GM18502 (cell line): ENCODE measurements at regions not wholly inside any gene's neighbourhood (a gene's known extent, or its start where the extent isn't known, plus 50 kb on each side); places are given as distances from the start of the nearest gene placed in this dataset.

Experiments
- ATAC-seq: cut with Tn5 transposase; IDR thresholded peaks from one replicate; pipeline ENCODE4 v1.9.1; 2021; ENCODE audit warnings: mild to moderate bottlenecking; ENCODE audit not compliant: unreplicated experiment, poor library complexity

DNA sequence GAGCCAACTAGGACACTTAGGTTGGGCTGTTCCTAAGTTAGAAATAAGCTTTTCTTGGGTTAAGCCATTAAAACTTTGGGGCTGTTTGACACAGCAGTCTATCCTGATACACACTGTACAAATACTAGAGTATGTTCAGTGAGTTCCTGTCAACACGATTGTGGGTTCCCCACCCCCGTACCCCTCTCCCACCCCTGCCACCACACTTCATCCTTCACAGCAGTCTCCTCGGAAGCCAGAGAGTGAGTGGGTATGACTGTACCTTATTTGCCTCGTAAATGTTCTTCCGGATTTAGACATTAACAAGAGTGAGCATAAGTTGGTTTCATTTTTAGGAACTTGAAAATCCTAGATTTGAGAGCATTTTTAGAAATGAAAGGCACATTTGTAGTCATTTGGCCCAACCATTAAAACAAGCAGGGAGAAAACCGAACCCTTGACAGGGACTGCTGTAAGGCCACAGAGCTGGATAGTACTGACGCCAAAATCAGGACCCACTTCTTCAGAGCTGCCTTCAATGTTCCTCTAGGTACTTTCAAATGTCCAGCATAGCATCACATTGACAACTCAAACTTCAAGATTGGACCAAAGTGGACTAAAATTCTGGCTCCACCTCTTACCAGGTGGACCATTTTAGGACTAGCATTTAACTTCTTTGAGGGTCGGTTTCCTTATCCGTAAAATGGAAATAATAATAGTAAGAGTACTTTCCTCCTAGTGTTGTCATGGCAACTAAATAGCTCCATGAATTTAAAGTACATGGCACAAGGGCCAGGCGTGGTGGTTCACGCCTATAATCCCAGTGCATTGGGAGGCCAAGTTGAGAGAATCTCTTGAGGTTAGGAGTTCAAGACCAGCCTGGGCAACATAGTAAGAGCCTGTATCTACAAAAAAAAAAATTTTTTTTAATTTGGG, 166.3 kb upstream of the SERTAD2 start:
- ATAC-seq = peak; percentile 93

DNA sequence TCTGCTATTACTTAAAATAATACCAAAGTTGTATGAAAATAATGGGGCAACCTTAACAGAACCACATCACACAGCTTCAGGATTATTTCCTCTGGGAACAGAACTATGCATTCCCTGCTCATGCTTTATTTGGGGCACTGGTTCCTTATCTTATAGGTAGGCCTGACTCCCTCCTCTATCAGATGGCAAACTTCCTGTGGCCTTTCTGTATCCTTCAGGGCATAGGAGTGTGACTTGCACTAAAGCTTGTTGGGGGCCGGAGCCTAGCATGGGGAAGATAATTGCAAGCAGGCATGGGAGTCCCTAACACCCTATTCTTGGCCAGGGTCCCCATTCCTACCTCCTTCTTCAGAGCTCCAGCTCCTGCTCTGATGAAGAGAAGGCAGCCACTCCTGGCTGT, 167.2 kb upstream of the SERTAD2 start:
- no peak for ATAC-seq

DNA sequence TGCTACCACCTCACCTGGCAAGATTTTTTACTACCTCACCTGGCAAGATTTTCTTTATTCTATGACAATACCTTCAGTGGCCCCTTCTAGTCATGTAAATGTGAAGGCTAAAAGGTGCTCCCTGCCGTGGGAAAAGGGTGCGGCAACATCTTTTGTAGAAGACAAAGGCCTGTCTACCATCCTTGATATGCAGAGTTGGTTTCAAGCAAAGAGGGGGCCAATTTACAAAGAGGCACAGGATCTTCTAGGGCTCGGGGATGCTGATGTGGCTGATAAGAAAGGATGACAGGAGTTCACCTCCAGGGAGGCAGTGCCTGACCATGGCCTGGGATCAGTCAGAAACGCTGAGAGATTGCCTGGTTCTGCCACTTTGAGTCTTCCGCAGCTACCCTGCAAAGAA, 165.4 kb upstream of the SLC1A4 start:
- ATAC-seq = no peak

DNA sequence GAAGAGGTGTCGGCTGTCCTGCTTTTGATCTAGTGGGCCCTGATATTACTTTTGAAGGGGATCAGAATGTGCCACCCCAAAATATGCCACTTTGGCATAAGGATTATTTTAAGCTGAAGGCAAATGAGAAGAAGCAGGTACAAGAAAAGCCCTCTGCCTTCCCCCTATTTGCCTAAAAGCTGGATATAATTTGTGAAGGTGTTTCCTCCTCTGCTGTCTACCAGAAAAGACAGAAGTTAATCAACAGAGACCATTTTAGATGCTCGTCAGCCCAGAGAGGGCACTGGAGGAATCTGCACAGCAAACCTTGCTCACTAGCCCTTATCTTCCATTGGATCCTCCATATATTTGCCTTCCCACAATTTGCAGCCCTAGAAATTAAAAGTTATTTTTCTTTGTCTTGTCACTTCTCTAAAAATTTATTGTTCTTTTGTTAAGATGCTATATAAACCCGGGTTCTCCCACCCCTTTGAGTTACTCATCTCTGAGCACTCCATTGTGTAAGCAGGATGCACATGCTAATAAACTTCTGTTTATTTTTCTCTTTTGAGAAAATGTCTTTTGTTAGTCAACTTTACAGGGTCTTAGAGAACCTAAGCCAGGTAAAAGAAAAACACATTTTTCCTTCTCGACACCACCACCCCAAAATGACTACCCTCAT, 163.2 kb upstream of the SLC1A4 start:
- ATAC-seq = no peak

DNA sequence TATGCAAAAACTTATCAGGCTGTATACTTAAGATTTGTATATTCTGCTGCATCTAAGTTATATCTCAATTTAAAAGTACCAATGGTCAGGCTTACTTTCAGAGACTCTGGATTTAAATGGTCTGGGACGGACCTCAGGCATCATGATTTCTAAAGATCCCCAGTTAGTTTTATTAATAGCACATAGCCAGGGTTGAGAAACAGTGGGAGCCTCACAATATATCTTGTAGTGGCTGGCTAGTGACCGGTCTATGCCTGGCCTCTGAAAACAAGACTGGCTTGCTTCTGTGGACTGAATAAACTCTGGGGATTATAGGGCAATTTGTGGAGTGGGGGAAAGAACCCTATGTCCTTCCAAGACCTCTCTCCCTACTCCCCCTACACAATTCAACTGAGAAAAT, 162.5 kb upstream of the SLC1A4 start:
- ATAC-seq = no peak

DNA sequence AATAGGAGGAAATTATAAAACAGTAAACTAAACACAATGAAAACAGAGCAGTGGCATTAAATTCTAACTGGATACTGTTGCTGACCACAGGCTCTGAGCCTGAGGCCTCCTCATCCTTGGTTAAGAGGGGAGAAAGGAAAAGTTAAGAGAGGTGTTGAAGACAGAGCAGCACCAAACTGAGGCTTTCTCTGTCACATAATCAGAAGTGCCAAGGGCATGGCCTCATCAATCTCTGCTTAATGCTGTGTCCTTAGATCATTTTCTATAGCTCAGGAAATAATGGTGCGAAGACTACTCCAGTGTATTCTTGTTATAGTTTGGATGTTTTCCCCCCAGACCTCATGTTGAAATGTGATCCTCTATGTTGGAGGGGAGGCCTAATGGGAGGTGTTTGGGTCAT, 160.9 kb upstream of the SLC1A4 start:
- ATAC-seq = no peak

DNA sequence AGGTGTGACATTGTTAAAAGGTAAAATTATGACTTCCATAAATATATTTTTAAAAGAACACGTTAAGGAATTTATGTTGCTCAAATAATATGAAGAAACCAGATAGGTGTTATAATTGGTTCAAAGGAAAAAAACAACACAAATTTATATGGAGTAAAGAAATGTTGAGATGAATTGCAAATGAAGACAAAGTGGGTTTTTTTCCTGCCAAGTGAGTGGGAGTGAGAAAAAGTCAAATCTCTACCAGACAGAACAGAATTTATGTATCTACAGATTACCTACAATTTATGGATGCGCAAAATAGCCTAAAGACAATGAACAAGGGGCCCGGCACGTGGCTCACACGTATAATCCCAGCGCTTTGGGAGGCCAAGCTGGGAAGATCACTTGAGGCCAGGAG, 159.7 kb upstream of the SLC1A4 start:
- no peak for ATAC-seq

DNA sequence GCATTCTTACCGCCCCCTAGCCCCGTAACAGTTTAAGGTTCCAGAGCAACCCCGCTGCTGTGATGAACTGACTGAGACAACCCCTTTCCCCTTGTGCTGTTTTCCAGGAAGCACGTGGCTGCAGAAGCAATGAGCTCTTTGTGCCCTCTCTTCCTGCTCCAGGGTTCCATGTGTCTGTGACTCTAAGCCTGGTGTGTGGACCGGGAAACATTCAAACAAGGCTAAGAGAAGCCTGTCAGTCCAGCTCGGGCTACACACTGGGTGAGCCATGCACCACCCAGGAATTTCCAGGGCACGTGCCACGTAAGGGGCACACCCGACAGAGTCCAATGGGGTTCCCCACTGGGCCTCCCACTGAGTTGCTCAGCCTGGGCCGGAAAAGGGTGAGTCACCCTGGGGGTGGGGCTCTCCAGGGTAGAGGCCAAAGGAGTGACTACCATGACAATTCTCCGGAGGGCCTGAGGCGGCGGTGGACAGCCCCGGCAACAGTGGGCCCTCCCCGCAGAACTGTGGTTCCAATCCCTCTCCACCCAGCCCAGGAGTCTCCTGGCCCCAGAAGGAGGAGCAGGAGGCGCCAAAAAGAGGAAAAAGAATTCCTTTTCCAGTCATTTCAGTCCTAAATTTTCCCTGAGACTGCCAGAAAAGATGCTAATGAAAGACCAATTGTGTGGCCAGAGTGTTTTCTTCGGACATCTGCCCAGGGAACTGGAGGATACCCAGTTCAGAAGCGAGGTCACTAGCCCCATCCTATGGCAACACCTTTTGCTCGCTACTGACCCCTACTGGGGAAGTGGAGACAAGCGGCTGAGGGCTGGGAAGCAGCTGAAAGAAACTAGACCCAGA, 157.8 kb upstream of the SLC1A4 start:
- ATAC-seq = peak; percentile 92

DNA sequence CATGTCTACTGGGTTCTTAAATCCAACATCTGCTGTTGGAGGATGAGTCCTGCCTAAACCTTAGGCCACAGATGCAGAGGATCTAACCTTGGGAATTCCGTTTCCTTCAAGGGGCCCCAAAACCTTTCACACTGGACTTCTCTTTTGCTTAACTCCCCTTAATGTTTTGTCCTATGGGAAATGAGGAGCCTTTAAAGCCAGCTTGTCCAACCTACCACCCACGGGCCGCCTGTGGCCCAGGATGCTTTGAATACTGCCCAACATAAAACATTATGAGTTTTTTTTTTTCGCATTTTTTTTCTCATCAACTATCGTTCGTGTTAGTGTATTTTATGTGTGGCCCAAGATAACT, 157.2 kb upstream of the SLC1A4 start:
- ATAC-seq = no peak

DNA sequence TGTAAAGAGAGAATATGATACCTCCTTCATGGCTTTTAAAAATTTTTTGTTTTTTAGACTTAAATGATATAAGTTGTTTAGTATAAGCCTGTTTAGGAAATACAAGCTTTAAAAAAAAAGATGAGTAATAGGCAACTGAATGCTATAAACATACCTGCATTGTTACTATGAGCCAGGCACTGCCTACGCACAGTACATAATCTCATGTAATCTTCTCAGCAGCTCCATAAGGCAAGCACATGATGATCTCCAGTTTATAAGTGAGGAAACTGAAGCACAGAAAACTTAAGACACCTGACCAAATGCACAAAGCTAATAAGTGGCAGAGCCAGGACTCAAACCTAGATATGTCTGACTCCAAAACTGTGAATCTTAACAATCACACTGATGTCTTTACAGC, 156.3 kb upstream of the SLC1A4 start:
- no peak for ATAC-seq

DNA sequence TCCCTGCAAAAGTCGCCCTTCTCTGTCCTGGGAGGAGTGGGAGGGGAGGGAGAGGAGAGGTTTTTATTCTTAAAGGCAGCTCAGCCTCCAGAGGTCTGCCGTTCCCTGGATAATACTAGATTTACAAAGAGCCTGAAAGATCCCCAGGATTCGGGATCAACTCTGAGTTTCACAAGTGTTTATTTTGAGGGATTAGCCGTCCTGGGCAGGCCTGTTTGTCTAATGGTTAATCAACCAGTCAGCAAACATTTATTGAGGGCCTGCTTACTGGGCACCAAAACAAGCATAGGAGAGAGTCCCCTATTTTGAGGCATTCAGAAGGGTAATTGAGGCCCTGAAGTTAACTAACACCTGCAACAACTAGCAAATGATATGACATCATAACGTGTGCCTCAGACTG, 152.6 kb upstream of the SLC1A4 start:
- no peak for ATAC-seq

DNA sequence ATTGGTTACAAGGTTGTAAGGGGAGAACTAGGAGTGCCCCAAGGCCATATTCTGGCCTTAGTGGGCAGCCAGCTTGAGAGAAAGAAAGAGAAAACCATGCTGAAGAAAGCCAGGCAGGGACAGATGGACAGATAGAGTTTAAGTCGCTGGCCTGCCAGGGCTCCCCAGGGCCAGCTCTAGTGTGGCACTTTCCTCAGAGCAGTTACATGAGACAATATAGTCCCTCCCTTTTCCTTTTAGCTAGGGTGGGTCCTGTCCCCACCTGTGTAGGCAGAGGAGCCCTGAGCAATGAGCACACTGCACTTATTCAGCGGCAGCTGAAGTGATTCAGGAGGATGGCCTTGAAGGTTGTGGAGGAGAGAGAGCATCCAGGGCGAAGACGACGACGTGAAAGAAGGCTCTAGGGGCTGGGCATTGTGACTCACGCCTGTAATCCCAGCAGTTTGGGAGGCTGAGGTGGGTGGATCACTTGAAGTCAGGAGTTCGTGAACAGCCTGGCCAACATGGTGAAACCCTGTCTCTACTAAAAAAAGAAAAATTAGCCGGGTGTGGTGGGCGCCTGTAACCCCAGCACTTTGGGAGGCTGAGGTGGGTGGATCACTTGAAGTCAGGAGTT, 152.0 kb upstream of the SLC1A4 start:
- no peak for ATAC-seq

DNA sequence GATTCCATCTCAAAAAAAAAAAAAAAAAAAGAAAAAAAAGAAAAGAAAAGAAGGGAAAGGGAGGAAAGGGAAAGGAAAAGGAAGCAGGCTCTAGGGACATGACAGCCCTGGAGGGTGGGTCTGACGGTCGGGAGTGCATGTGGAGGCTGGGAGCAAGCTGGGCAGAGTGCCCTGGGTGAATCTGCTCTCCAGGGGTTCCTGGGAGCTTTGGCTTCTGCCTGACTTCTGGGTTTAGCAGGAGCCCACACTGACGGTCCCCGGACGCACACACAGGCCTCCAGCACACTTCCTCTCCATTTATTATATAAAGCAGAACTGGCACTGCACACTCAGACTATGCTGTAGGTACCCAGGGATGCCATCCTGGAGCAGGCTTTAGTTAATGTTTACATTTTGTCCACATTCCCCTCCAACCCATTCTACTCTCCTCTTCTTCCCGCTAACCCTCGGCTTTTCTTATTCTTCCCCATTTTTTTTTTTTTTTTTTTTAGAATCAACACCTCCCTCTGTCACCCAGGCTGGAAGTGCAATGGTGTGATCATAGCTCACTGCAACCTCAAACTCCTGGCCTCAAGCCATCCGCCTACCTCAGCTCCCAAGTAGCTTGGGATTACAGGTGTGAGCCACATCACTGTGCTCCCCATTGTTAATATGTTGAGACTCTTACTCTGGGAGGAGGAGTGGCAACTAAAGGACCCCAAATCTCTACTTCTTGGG, 151.1 kb upstream of the SLC1A4 start:
- ATAC-seq = no peak

DNA sequence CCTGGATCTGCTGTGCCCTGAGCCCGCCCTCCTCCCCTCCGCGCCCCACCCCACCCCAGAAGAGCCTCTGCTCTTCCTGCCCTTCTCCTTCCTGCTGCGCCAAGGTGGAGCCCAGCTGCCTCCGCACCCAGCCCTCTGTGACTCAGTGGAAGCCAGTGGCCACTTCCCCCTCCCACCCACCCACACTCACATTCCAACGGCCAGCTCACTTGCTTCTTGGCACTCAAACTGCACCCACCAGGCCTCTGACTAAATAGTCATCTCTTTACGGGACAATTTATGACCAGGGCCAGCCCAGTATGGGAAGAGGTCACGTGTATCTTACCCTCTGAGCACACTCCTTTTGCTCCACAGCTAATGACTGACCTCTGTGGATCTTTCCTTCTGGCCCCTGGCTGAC, 150.4 kb upstream of the SLC1A4 start:
- no peak for ATAC-seq

DNA sequence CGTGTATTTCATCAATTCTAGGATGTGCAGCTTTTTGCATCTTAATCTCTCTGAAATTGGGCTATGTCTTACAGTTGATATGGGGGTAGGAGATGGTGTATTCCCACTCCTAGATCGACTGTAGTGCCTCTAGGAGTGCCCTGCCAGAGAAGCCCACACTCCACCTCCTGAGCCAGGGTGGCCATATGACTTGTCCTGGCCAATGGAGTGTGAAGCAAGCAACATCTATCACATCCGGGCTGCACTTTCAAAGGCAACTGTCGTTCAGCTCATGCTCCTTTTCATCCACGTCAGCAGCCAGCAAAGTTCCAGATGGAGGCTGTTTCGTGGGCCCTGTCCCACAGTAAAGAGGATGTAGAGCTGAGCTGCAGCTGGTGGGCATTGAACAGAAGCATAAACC, 149.4 kb upstream of the SLC1A4 start:
- ATAC-seq = peak; percentile 91

DNA sequence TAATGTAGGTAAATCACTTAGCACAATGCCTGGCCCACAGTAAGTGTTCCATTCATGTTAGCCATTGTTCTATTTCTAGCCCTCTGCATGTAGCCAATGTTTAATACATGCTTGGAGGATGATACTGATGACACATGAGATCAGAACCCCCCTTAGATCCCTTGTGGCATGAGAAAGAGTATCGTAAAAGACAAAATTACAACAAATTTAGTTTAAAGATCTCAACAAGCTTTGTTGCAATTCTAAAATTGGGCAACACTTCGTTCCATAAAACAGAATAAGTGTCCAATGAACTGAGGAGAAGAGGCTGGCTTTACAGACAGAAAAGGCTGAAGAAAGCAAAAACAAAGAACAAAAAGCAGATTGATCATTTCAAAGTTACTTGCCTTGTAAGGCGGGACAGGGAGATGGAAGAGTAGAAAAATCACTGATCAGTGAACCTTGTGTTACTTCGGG, 148.7 kb upstream of the SLC1A4 start:
- no peak for ATAC-seq

DNA sequence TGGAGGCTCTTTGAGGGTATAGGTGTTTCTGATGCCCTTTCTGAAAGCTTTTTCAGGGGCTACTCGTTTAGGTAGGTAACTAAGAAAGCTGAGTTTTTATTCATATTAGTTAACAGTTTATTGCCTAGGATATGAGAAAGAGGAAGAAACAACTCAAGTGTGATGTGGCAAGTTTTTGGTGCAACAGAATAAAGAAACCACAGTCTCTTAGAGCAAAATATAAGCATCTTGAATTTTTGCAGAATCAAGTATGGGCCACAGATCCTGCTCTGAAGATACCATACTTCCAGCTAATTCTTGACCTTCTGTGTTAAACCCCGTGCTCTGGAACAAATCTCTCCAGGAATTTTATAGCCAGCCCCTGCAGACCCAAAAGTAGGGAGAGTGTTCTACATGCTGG, 147.7 kb upstream of the SLC1A4 start:
- no peak for ATAC-seq

DNA sequence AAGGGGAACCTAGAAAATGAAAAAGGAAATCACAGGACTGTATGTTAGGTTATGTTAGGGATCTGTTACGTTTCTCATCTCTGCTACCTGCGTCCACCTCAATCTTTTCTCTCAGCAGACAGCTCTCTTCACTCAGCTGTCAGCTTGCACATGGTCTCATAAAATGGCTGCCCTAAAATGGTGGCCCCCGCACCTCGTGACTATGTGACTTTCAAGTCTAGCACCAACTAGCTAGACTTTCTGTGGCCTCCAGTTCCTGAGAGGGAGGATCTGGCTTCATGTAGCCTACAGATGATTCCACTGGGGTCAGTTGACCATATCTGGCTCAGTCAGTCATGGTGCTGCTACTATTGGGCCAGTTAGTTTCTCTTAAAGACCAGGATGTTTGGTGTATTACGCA, 147.2 kb upstream of the SLC1A4 start:
- no peak for ATAC-seq

DNA sequence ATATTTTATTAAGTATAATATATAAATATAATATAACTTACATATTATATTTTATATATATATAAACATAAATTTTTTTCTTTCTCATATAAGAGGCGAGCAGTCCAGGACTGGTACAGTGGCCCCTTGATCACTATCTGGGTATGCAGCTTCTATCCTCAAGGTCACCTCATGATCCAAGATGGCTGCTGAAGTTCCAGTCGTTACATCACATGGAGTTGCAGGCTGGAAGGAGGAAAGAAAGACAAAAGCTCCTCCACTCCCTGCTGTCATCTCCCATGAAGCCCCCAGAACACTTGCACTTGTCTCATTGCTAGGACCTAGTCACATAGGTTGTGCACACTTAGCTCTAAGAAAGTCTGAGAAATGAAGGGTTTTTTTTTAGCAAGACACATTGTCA, 145.1 kb upstream of the SLC1A4 start:
- ATAC-seq = no peak
